GM18505 (cell line): ENCODE measurements at regions not wholly inside any gene's neighbourhood (a gene's known extent, or its start where the extent isn't known, plus 50 kb on each side); places are given as distances from the start of the nearest gene placed in this dataset.
A peak's percentile ranks its signal among the peaks of the same experiment; 100 is the strongest.

Source experiments
- ATAC-seq: cut with Tn5 transposase; IDR thresholded peaks from one replicate; pipeline ENCODE4 v1.9.1; 2021; ENCODE audit not compliant: unreplicated experiment
- POLR2A ChIP-seq: IDR thresholded peaks from 4 replicates; pipeline ENCODE4 v1.6.1; 2011; ENCODE audit warnings: borderline replicate concordance; ENCODE audit not compliant: insufficient read depth, insufficient read length; ENCODE audit errors: extremely low read depth

GRCh38 chr14:71492346-71492745 lies 439.9 kb upstream of the RGS6 start:
- ATAC-seq = no peak
- no peak for TF ChIP-seq POLR2A

GRCh38 chr14:71497645-71498086 lies 434.6 kb upstream of the RGS6 start:
- no peak for TF ChIP-seq POLR2A
- peak; percentile 63 for ATAC-seq

- peak; percentile 21 for ATAC-seq
- TF ChIP-seq POLR2A = peak; percentile 17
Measured at GRCh38 chr14:71498212-71498611, 434.0 kb upstream of the RGS6 start.

GRCh38 chr14:71499018-71499417 lies 433.2 kb upstream of the RGS6 start:
- no peak for ATAC-seq
- no peak for TF ChIP-seq POLR2A

- ATAC-seq = no peak
- no peak for TF ChIP-seq POLR2A
Measured at GRCh38 chr14:71507681-71508080, 424.5 kb upstream of the RGS6 start.

- no peak for TF ChIP-seq POLR2A
- no peak for ATAC-seq
Measured at GRCh38 chr14:71508901-71509300, 423.3 kb upstream of the RGS6 start.

GRCh38 chr14:71511152-71511551 lies 421.1 kb upstream of the RGS6 start:
- TF ChIP-seq POLR2A = no peak
- ATAC-seq = no peak

- no peak for ATAC-seq
- no peak for TF ChIP-seq POLR2A
Measured at GRCh38 chr14:71514941-71515919, 417.0 kb upstream of the RGS6 start.

GRCh38 chr14:71521238-71522135 lies 410.7 kb upstream of the RGS6 start:
- TF ChIP-seq POLR2A = no peak
- ATAC-seq = no peak

GRCh38 chr14:71523630-71524319 lies 408.5 kb upstream of the RGS6 start:
- ATAC-seq = peak; percentile 59
- TF ChIP-seq POLR2A = no peak

- no peak for TF ChIP-seq POLR2A
- ATAC-seq = peak; percentile 49
Measured at GRCh38 chr14:71524320-71524982, 407.8 kb upstream of the RGS6 start.

- no peak for TF ChIP-seq POLR2A
- no peak for ATAC-seq
Measured at GRCh38 chr14:71525663-71526221, 406.5 kb upstream of the RGS6 start.
